ENCODE measurements at regions not wholly inside any gene's neighbourhood (a gene's known extent, or its start where the extent isn't known, plus 50 kb on each side); places are given as distances from the start of the nearest gene placed in this dataset.

- TF ChIP-seq PRDM10 (CRISPR knock-in tag; IDR thresholded peaks at IDR 0.05; ENCODE audit: low read depth), result no peak
Measured at GRCh38 chr17:52754838-52755237, 596.3 kb upstream of the CA10 start (continued).

- intact Hi-C loops (cut with micrococcal nuclease; ENCODE audit: unreplicated experiment), result no loop called here
- Histone ChIP-seq H3K9me3 (ENCODE audit: low read length) (peaks cover 68% of the 10 kb centered on the region), H3K27me3 (ENCODE audit: control insufficient read depth in 1 of 2, insufficient read depth in 2 of 2, low read length in 2 of 2) (no peaks in the 10 kb centered on the region; a peak in 1 of 5 replicates), H3K4me1 (ENCODE audit: insufficient read depth, low read length) (no peaks in the 10 kb centered on the region), H3K4me2 (ENCODE audit: low read depth, low read length) (no peak overlapping the region), H4K20me1 (ENCODE audit: insufficient read depth, low read length) (no peaks in the 10 kb centered on the region), H3K4me3 (replicated peaks in 1 of 3; ENCODE audit: insufficient read depth in 1 of 3, low read depth in 2 of 3, low read length in 3 of 3) (no peak overlapping the region), H2AFZ (ENCODE audit: low read length) (no peak overlapping the region), H3K27ac (ENCODE audit: extremely low read length, insufficient read depth, low read length) (no peak overlapping the region), H3K9ac (ENCODE audit: insufficient read depth, low read depth, low read length) (no peak overlapping the region), H3K79me2 (ENCODE audit: insufficient read depth, low read length) (no peaks in the 10 kb centered on the region), H3K36me3 (replicated peaks in 1 of 2; ENCODE audit: control insufficient read depth in 1 of 2, insufficient read depth in 2 of 2, low read length in 2 of 2) (no peaks in the 10 kb centered on the region)
- BruUV-seq (replicated peaks), result no TSS peak
- DNase-seq (ENCODE audit: low spot score), result no peak
- WGBS (ENCODE audit: low lambda C conversion rate), result 0% methylated on average over 1 of the region's 3 CpGs
- ATAC-seq, result no peak
- FAIRE-seq, result no peak
- ChIA-PET POLR2A (no interaction called here), CTCF (ENCODE audit: low intra/inter-chr PET ratio, low total read pairs) (no interaction called here)
- in situ Hi-C loops (cut with HindIII; ENCODE audit: extremely low pct_ligation_motif_present, low pct_unique_long_range_greater_than_20kb), result no loop called here
- TF ChIP-seq ZKSCAN5 (CRISPR knock-in tag; IDR thresholded peaks at IDR 0.05), result no peak
- TF ChIP-seq CREM (IDR thresholded peaks at IDR 0.05), result no peak
- no peak for TF ChIP-seq CREM (CRISPR knock-in tag; IDR thresholded peaks at IDR 0.05)
- no peak for TF ChIP-seq ZNF281 (CRISPR knock-in tag; IDR thresholded peaks at IDR 0.05; ENCODE audit: borderline replicate concordance)
- no peak for TF ChIP-seq FUBP1 (CRISPR knock-in tag; IDR thresholded peaks at IDR 0.05; ENCODE audit: borderline replicate concordance)
- TF ChIP-seq ZNF251 (CRISPR knock-in tag; IDR thresholded peaks at IDR 0.05), result no peak
- no peak for TF ChIP-seq IKZF5 (CRISPR knock-in tag; IDR thresholded peaks at IDR 0.05)
- TF ChIP-seq IKZF4 (CRISPR knock-in tag; IDR thresholded peaks at IDR 0.05; ENCODE audit: borderline replicate concordance, low read depth, not compliant biosample characterization), result no peak
- TF ChIP-seq MYNN (CRISPR knock-in tag; IDR thresholded peaks at IDR 0.05; ENCODE audit: low read depth), result no peak
- TF ChIP-seq NBN (conservative IDR thresholded peaks at IDR 0.05), result no peak
- TF ChIP-seq E2F1 (CRISPR knock-in tag; IDR thresholded peaks at IDR 0.05), result no peak
Measured at GRCh38 chr17:52751051-52751450, 592.5 kb upstream of the CA10 start.

Data from HepG2 (cell line).